Upper lobe of left lung (tissue), 4 donors: ENCODE measurements at regions not wholly inside any gene's neighbourhood (a gene's known extent, or its start where the extent isn't known, plus 50 kb on each side); places are given as distances from the start of the nearest gene placed in this dataset.

ENCODE experiments used
- CTCF ChIP-seq, 6 experiments: fragments of 450-650 bp in 4 of 6; fragments of 200-600 bp in 2 of 6; sonication (generic) in 2 of 6; IDR thresholded peaks; one replicate each; pipeline ENCODE4 v1.5.1; 2016 to 2019; ENCODE audit warnings: antibody characterized with exemption in 6 of 6
- POLR2A ChIP-seq, 4 donors: fragments of 450-650 bp; IDR thresholded peaks; one replicate each; pipeline ENCODE4 v1.5.1; 2016 to 2017; ENCODE audit warnings: antibody characterized with exemption in 4 of 4, mild to moderate bottlenecking in 2 of 4
- POLR2AphosphoS5 ChIP-seq, 2 donors: sonication (generic); formaldehyde crosslinking; IDR thresholded peaks; one replicate each; pipeline ENCODE4 v1.5.1; 2017; ENCODE audit warnings: antibody characterized with exemption in 2 of 2

GRCh38 chr15:89404023-89404422, 69.4 kb upstream of the POLG start:
- TF ChIP-seq POLR2AphosphoS5 (IDR thresholded peaks at IDR 0.05) (no peak), POLR2A (IDR thresholded peaks at IDR 0.05) (no peak), CTCF (IDR thresholded peaks at IDR 0.05) (no peak)
